ENCODE measurements at regions not wholly inside any gene's neighbourhood (a gene's known extent, or its start where the extent isn't known, plus 50 kb on each side); places are given as distances from the start of the nearest gene placed in this dataset.
A peak's percentile ranks its signal among the peaks of the same experiment; 100 is the strongest.
"Not testable (repeated sequence)": the region's sequence is repeated elsewhere in the genome, so short reads cannot be mapped to it uniquely, and the experiment has no call there.

GRCh38 chr3:35849496-35849895 is 210.2 kb downstream of the ARPP21 start:
- DNase-seq (ENCODE audit: low read depth, low spot score), result no peak

- DNase-seq (ENCODE audit: low read depth, low spot score), result no peak
Observed at GRCh38 chr3:35849963-35850362, 210.6 kb downstream of the ARPP21 start.

GRCh38 chr3:35857004-35857403 is 217.7 kb downstream of the ARPP21 start:
- DNase-seq (ENCODE audit: low read depth, low spot score), result no peak

- no peak for DNase-seq (ENCODE audit: low read depth, low spot score)
Observed at GRCh38 chr3:35862057-35862456, 222.7 kb downstream of the ARPP21 start.

- no peak for DNase-seq (ENCODE audit: low read depth, low spot score)
Observed at GRCh38 chr3:35864871-35865270, 225.5 kb downstream of the ARPP21 start.

- DNase-seq (ENCODE audit: low read depth, low spot score), result no peak
Observed at GRCh38 chr3:35867791-35868190, 228.5 kb downstream of the ARPP21 start.

- DNase-seq (ENCODE audit: low read depth, low spot score), result no peak
Observed at GRCh38 chr3:35871009-35871408, 231.7 kb downstream of the ARPP21 start.

GRCh38 chr3:35883929-35884328 is 244.6 kb downstream of the ARPP21 start:
- no peak for DNase-seq (ENCODE audit: low read depth, low spot score)

GRCh38 chr3:35894735-35895134 is 255.4 kb downstream of the ARPP21 start:
- DNase-seq (ENCODE audit: low read depth, low spot score), result no peak

GRCh38 chr3:35899245-35899644 is 259.9 kb downstream of the ARPP21 start:
- no peak for DNase-seq (ENCODE audit: low read depth, low spot score)

- no peak for DNase-seq (ENCODE audit: low read depth, low spot score)
Observed at GRCh38 chr3:35900079-35900478, 260.8 kb downstream of the ARPP21 start.

- DNase-seq (ENCODE audit: low read depth, low spot score), result peak; percentile 4
Observed at GRCh38 chr3:35908366-35909232, 269.3 kb downstream of the ARPP21 start.

GRCh38 chr3:35919160-35919559 is 279.8 kb downstream of the ARPP21 start:
- DNase-seq (ENCODE audit: low read depth, low spot score), result no peak

- DNase-seq (ENCODE audit: low read depth, low spot score), result no peak
Observed at GRCh38 chr3:35921718-35922117, 282.4 kb downstream of the ARPP21 start.

- DNase-seq (ENCODE audit: low read depth, low spot score), result not testable (repeated sequence)
Observed at GRCh38 chr3:35924070-35924469, 284.7 kb downstream of the ARPP21 start.

- no peak for DNase-seq (ENCODE audit: low read depth, low spot score)
Observed at GRCh38 chr3:35927441-35927840, 288.1 kb downstream of the ARPP21 start.

- DNase-seq (ENCODE audit: low read depth, low spot score), result no peak
Observed at GRCh38 chr3:35929158-35929557, 289.8 kb downstream of the ARPP21 start.

GRCh38 chr3:35931867-35932266 is 292.5 kb downstream of the ARPP21 start:
- DNase-seq (ENCODE audit: low read depth, low spot score), result no peak

GRCh38 chr3:35932995-35933394 is 293.7 kb downstream of the ARPP21 start:
- DNase-seq (ENCODE audit: low read depth, low spot score), result no peak

- no peak for DNase-seq (ENCODE audit: low read depth, low spot score)
Observed at GRCh38 chr3:35936571-35936970, 297.2 kb downstream of the ARPP21 start.

- DNase-seq (ENCODE audit: low read depth, low spot score), result no peak
Observed at GRCh38 chr3:35944926-35945710, 305.8 kb downstream of the ARPP21 start.

GRCh38 chr3:35946121-35946853 is 307.0 kb downstream of the ARPP21 start:
- no peak for DNase-seq (ENCODE audit: low read depth, low spot score)
